Stimulated activated CD8-positive, alpha-beta memory T cell treated with anti-CD3 and anti-CD28 coated beads, Interleukin-7, amount 100 ng/mL, for 48 hours (primary cell): ENCODE measurements at regions not wholly inside any gene's neighbourhood (a gene's known extent, or its start where the extent isn't known, plus 50 kb on each side); places are given as distances from the start of the nearest gene placed in this dataset.

Source experiments
- DNase-seq, 2 donors: peaks; one replicate each; pipeline ENCODE4 v3.0.0-alpha.2; 2020; ENCODE audit warnings: low read depth in 1 of 2; ENCODE audit errors: extremely low read depth in 1 of 2

DNA sequence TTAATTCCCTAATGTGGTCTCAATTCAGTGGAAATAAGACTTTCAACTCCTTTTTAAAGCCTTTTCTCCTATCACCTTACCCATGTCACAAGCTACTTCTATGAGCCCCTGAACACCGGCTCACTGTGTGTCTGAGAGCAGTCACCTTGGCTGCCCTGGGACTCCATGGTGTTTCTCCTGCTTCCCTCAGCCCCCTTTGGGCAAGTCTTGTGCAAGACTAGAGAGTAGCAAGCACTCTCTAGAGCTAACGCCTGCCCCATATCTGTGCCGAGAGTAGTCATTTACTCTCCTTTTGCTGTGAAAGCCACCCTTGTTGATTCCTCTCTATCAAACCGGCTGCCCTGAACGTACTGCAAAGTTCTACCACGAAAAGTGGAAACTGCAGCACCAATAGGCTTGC, 77.9 kb upstream of the DAB2 start:
- no peak for DNase-seq

DNA sequence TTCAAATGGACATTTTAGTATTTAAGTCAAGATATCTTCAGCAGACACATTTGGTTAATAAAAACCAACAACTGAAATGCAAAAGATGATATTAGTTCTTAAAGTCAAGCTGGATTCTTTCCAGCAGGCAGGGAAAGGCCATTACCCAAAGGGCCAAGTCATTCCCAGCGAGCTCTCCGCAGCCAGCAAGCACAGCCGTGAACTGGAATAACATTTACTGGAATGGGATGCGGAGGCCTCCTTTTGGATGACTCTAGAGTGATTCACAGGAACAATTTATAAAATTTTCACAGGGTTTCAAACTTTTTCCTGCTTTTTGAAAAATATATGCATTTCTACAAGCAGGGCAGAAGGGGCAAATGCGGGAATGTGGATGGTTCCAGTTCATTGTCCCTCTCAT, 76.6 kb upstream of the DAB2 start:
- DNase-seq: no peak

- DNase-seq: no peak
Observed at GRCh38 chr5:39500551-39501175, 75.9 kb upstream of the DAB2 start.

- no peak for DNase-seq
Observed at GRCh38 chr5:39498278-39498952, 73.6 kb upstream of the DAB2 start.

DNA sequence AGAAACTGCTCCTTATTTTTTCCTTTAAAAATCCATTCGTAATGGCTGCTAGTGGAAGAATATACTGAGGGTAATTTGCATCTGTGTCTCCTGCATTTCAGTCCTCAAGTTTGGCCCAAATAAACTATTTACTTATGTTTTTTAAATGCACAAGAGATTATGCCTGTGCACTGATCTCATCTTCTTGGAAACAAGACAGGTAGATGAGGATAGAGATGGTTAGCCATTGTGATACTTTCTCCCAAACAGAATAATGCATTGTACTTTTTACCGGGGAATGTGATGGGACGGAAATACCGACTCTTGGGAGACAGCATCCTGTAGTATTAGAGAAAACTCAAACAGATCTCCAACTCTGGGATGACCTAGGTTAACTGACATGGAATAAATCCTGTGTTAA, 72.5 kb upstream of the DAB2 start:
- no peak for DNase-seq

GRCh38 chr5:39495227-39495626, 70.4 kb upstream of the DAB2 start:
- DNase-seq: no peak

GRCh38 chr5:39494534-39494933, 69.8 kb upstream of the DAB2 start:
- no peak for DNase-seq

GRCh38 chr5:39494107-39494510, 69.3 kb upstream of the DAB2 start:
- DNase-seq: no peak

DNA sequence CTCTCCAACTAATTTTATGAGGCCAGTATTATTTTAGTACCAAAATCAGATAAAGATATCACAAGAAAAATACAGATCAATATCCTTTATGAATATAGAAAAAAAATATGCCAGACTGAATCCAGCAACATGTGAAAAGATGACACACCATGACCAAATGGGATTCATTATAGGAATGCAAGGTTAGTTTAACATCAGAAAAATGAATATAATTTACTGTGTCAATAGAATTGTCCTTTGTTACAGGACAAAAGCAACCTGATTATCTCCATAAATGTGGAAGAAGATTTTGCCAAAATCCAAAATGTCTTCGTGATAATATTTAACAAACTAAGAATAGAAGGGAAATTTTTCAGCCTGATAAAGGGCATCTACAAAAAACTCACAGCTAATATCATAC, 66.4 kb upstream of the DAB2 start:
- no peak for DNase-seq

GRCh38 chr5:39489263-39489662, 64.5 kb upstream of the DAB2 start:
- no peak for DNase-seq

DNA sequence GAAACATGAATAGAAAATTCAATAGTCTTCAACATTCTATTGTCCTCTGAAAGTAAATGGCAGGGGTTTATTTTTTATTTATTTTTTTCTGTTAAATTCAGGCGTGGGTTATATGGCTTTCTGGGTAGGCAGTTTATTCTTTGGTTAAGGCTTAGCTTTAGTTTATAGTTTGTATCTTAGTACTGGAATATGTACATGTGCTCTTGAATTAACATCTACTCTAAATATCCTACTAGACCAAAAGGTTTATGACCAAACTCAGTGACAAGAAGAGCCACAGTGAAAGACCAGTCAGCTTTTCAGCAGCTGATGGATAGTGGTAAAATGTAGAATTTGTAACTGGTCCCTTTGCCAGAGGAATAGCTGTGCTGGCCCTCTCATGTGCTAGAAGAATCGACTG, 62.0 kb upstream of the DAB2 start:
- no peak for DNase-seq

- DNase-seq: no peak
Observed at GRCh38 chr5:39486361-39486760, 61.6 kb upstream of the DAB2 start.

DNA sequence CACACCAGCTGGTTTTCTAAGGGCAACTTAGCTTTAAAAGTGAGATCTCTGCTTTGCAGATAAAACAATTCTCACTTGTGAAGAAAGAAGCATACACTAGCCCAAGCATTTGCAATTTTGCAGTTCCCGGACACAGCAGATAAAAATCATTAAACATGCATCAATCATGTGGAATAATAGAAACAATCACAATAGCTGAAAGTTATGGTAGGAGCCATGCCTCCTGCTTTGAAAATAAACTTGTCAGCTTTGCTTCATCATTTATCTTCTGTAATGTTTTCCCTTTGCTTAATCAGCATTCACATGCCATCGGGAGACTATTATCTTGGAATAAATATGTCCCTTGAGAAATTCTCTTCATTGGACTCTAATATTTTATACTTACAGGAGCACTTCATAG, 60.3 kb upstream of the DAB2 start:
- DNase-seq: no peak

DNA sequence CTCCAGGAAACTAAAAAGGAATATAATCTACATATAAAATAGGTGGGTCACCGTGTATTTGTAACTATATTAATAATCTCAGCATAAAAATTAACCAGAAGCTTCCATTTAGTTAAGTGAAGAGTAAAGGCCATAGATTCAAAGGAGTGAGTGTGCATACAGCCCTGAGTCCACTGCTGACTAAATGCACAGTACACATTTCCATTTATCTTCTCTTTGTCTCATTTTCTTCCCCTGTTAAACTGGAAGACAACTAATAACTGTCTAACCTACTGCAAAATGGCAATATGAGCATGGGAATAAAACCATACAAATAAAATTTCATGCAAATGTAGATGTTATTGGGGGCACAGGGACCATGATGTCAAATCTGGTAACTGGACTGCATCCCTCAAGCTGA, 59.9 kb upstream of the DAB2 start:
- DNase-seq: no peak

GRCh38 chr5:39482098-39482497, 57.3 kb upstream of the DAB2 start:
- no peak for DNase-seq

- DNase-seq: no peak
Observed at GRCh38 chr5:39479537-39479936, 54.8 kb upstream of the DAB2 start.

GRCh38 chr5:39478863-39479262, 54.1 kb upstream of the DAB2 start:
- no peak for DNase-seq

DNA sequence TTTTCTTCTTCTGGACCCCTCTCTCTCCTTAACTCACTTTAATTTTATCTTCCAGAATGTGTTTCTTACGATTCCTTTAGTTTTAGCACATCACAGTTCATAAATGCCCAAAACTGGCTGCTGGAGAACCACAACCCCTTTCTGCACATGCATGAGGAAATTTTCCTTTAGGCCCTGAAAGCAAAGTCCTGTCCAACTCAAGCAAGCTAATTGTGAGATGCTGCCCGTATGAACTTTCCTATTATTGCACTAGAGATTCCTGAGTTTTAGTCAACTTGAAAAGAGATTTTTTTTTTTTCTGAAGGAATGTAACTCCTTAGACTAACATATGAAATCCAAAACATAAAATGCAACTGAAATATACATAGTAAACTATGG, 52.1 kb upstream of the DAB2 start:
- DNase-seq: no peak

- no peak for DNase-seq
Observed at GRCh38 chr5:39475881-39476842, 51.4 kb upstream of the DAB2 start.

GRCh38 chr5:39475159-39475571, 50.4 kb upstream of the DAB2 start:
- DNase-seq: no peak
